ENCODE measurements at regions not wholly inside any gene's neighbourhood (a gene's known extent, or its start where the extent isn't known, plus 50 kb on each side); places are given as distances from the start of the nearest gene placed in this dataset.

DNA sequence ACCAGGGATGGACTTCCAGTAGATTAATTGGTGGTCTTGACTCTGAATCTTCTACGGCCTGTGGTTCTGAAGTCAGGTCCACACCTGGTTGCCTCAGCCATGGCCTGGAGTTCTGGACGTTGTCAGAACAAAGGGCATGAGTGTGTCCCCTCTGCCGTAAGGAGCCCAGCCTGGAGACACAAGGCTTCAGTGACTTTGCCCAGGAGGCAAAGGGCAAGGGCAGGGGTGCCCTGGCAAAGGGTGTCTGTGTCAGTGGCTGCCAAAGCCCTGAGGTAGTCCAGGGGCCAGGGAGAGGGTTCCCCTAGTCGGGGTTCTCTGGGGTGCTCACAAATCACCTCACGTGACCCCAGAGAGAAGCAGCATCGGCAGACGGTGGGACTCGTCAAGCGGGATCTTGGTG lies 273.2 kb upstream of the ZNF32 start:
- TF ChIP-seq CTCF (IDR thresholded peaks at IDR 0.05) (no peak), POLR2A (IDR thresholded peaks at IDR 0.05) (no peak)
